SK-N-SH (cell line): ENCODE measurements at regions not wholly inside any gene's neighbourhood (a gene's known extent, or its start where the extent isn't known, plus 50 kb on each side); places are given as distances from the start of the nearest gene placed in this dataset.

ENCODE experiments used
- CTCF ChIA-PET: fragments of 300-600, 350-600 bp; formaldehyde crosslinking; extraction: SDS; loops from one replicate; lab custom pipeline; 2021; lab: Yijun Ruan, JAX
- POLR2A ChIA-PET: fragments of 350-600 bp; sonication (Branson Sonifier 250); formaldehyde crosslinking; extraction: SDS; loops from one replicate; lab custom pipeline; 2020; ENCODE audit warnings: antibody characterized with exemption, inconsistent platforms; lab: Yijun Ruan, JAX
- DNase-seq: peaks from one replicate; pipeline ENCODE4 v3.0.0; 2012
- H2AFZ ChIP-seq: fragments of 200-600 bp; sonication (generic); 2 replicates; pipeline ENCODE4 v1.8.1; 2016; ENCODE audit warnings: antibody characterized with exemption, mild to moderate bottlenecking, low read depth
- H3F3A ChIP-seq: fragments of 200-600 bp; sonication (generic); replicated peaks from 2 replicates; pipeline ENCODE3; 2016; ENCODE audit warnings: antibody characterized with exemption, mild to moderate bottlenecking; ENCODE audit not compliant: insufficient read depth
- H3K27ac ChIP-seq, 2 experiments: fragments of 200-500 bp in 1 of 2; fragments of 200-600 bp in 1 of 2; sonication (Bioruptor generic) in 1 of 2; sonication (generic), shearing (Covaris generic) in 1 of 2; 2 replicates each; pipeline versions ENCODE4 v1.5.1 to v1.6.1; 2014 to 2016; ENCODE audit warnings: low read depth in 2 of 2, inconsistent platforms in 1 of 2, low read length in 1 of 2, mild to moderate bottlenecking in 1 of 2, mixed read lengths in 1 of 2
- H3K27me3 ChIP-seq: fragments of 200-600 bp; sonication (generic), shearing (Covaris generic); 2 replicates; pipeline ENCODE4 v1.6.1; 2016; ENCODE audit warnings: mixed run types; ENCODE audit not compliant: insufficient read depth
- H3K36me3 ChIP-seq, 2 experiments: fragments of 200-500 bp in 1 of 2; fragments of 200-600 bp in 1 of 2; sonication (Bioruptor generic) in 1 of 2; sonication (generic) in 1 of 2; replicated peaks in 1 of 2; 2 replicates each; pipeline versions ENCODE3 to v1.5.1; 2014 to 2016; ENCODE audit warnings: low read length in 1 of 2, mild to moderate bottlenecking in 1 of 2; ENCODE audit not compliant: insufficient read depth in 2 of 2, control insufficient read depth in 1 of 2
- H3K4me1 ChIP-seq, 2 experiments: fragments of 200-500 bp in 1 of 2; fragments of 200-600 bp in 1 of 2; sonication (Bioruptor generic) in 1 of 2; sonication (generic), shearing (Covaris generic) in 1 of 2; 2 replicates each; pipeline versions ENCODE4 v1.5.1 to v1.6.1; 2014 to 2016; ENCODE audit warnings: low read depth in 1 of 2, low read length in 1 of 2, mixed run types in 1 of 2; ENCODE audit not compliant: insufficient read depth in 2 of 2, control insufficient read depth in 1 of 2
- H3K4me2 ChIP-seq: fragments of 200-600 bp; sonication (generic), shearing (Covaris generic); 2 replicates; pipeline ENCODE4 v1.6.1; 2017; ENCODE audit warnings: mixed run types
- H3K4me3 ChIP-seq, 2 experiments: fragments of 200-500 bp in 1 of 2; fragments of 200-600 bp in 1 of 2; sonication (Bioruptor generic) in 1 of 2; sonication (generic), shearing (Covaris generic) in 1 of 2; 2 replicates each; pipeline versions ENCODE4 v1.5.1 to v1.8.1; 2014 to 2016; ENCODE audit warnings: low read depth in 2 of 2, inconsistent platforms in 1 of 2, low read length in 1 of 2, mild to moderate bottlenecking in 1 of 2, mixed read lengths in 1 of 2, moderate library complexity in 1 of 2
- H3K79me2 ChIP-seq: fragments of 200-600 bp; sonication (generic); 2 replicates; pipeline ENCODE4 v1.8.1; 2017; ENCODE audit warnings: mild to moderate bottlenecking; ENCODE audit not compliant: insufficient read depth
- H3K9ac ChIP-seq: fragments of 200-600 bp; sonication (generic); 2 replicates; pipeline ENCODE4 v1.6.1; 2017; ENCODE audit warnings: mixed run types
- H3K9me2 ChIP-seq: fragments of 200-600 bp; sonication (generic); 2 replicates; pipeline ENCODE4 v1.6.1; 2017; ENCODE audit warnings: mixed run types
- H3K9me3 ChIP-seq: fragments of 200-600 bp; sonication (generic); 2 replicates; pipeline ENCODE4 v1.6.1; 2017; ENCODE audit warnings: mixed run types, mild to moderate bottlenecking, moderate library complexity
- H4K20me1 ChIP-seq: fragments of 200-600 bp; sonication (generic); 2 replicates; pipeline ENCODE4 v1.6.1; 2017; ENCODE audit warnings: mild to moderate bottlenecking, mixed run types; ENCODE audit not compliant: insufficient read depth
- CTCF ChIP-seq: fragments of 200-600 bp; sonication (generic); IDR thresholded peaks from 2 replicates; pipeline ENCODE4 v1.6.1; 2017; ENCODE audit warnings: antibody characterized with exemption, mild to moderate bottlenecking, moderate library complexity
- GATA2 ChIP-seq: sonication (generic); formaldehyde crosslinking; IDR thresholded peaks from 2 replicates; pipeline ENCODE4 v1.5.0; 2020; ENCODE audit warnings: mild to moderate bottlenecking, missing genetic modification reagents
- IRF3 ChIP-seq: fragments of 150-350 bp; IDR thresholded peaks from 2 replicates; pipeline ENCODE4 v1.6.1; 2016; ENCODE audit warnings: mild to moderate bottlenecking, low read depth, low read length
- JUND ChIP-seq: IDR thresholded peaks from 2 replicates; pipeline ENCODE4 v1.4.0; 2012
- MEF2A ChIP-seq: IDR thresholded peaks from 2 replicates; pipeline ENCODE4 v1.4.0; 2012; ENCODE audit warnings: low read depth, borderline replicate concordance
- NFIC ChIP-seq: IDR thresholded peaks from 2 replicates; pipeline ENCODE4 v1.4.0; 2012; ENCODE audit warnings: borderline replicate concordance
- RCOR1 ChIP-seq: fragments of 150-350 bp; IDR thresholded peaks from 2 replicates; pipeline ENCODE4 v1.6.1; 2017; ENCODE audit warnings: antibody characterized with exemption, low read length
- REST ChIP-seq: IDR thresholded peaks from 2 replicates; pipeline ENCODE4 v1.6.1; 2012; ENCODE audit warnings: mild to moderate bottlenecking, low read depth, low read length, moderate library complexity
- SMC3 ChIP-seq: IDR thresholded peaks from 2 replicates; pipeline ENCODE4 v1.6.1; 2012; ENCODE audit warnings: low read depth, low read length, improper control_type of control experiment
- TCF12 ChIP-seq: IDR thresholded peaks from 2 replicates; pipeline ENCODE4 v1.4.0; 2012
- YY1 ChIP-seq: IDR thresholded peaks from 2 replicates; pipeline ENCODE4 v1.4.0; 2012; ENCODE audit warnings: low read depth, mild to moderate bottlenecking
- WGBS: methylation state at CpG from one replicate; pipeline ENCODE4 v1.1.6; 2017; ENCODE audit warnings: low lambda C conversion rate; 5-methylcytosine and 5-hydroxymethylcytosine counted together
- TF ChIP-seq, protein P1 (sequence below): fragments of 150-350 bp; IDR thresholded peaks from 2 replicates; pipeline ENCODE4 v1.6.1; 2017; ENCODE audit warnings: antibody characterized with exemption, low read length, low read depth, borderline replicate concordance
- TF ChIP-seq, protein P2 (sequence below): IDR thresholded peaks from 2 replicates; pipeline ENCODE4 v1.4.0; 2012; ENCODE audit warnings: low read depth, borderline replicate concordance

GRCh38 chr6:85865420-85866369 lies 223.0 kb upstream of the SYNCRIP start (continued):
- TF ChIP-seq, protein P1, sequence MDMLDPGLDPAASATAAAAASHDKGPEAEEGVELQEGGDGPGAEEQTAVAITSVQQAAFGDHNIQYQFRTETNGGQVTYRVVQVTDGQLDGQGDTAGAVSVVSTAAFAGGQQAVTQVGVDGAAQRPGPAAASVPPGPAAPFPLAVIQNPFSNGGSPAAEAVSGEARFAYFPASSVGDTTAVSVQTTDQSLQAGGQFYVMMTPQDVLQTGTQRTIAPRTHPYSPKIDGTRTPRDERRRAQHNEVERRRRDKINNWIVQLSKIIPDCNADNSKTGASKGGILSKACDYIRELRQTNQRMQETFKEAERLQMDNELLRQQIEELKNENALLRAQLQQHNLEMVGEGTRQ: no peak
- TF ChIP-seq MEF2A (no peak), GATA2 (CRISPR knock-in tag) (no peak), TCF12 (no peak)

- peak overlapping the region; percentile 32 for H3K4me2 ChIP-seq
- no peaks in the 10 kb centered on the region for H3K9me2 ChIP-seq
- no peak for DNase-seq
- no peak overlapping the region for H3K27ac ChIP-seq
- H2AFZ ChIP-seq: no peak overlapping the region
- no peak overlapping the region for H3K9ac ChIP-seq
- H3K9me3 ChIP-seq: no peaks in the 10 kb centered on the region
- H3K36me3 ChIP-seq: no peaks in the 10 kb centered on the region
- no peaks in the 10 kb centered on the region for H3F3A ChIP-seq
- H3K79me2 ChIP-seq: no peaks in the 10 kb centered on the region
- H4K20me1 ChIP-seq: no peaks in the 10 kb centered on the region
- no peak for TF ChIP-seq TCF12
- no peak for TF ChIP-seq CTCF
- no peak for TF ChIP-seq IRF3
- no peak for TF ChIP-seq SMC3
- TF ChIP-seq JUND: no peak
- TF ChIP-seq RCOR1: no peak
- TF ChIP-seq, protein P2, sequence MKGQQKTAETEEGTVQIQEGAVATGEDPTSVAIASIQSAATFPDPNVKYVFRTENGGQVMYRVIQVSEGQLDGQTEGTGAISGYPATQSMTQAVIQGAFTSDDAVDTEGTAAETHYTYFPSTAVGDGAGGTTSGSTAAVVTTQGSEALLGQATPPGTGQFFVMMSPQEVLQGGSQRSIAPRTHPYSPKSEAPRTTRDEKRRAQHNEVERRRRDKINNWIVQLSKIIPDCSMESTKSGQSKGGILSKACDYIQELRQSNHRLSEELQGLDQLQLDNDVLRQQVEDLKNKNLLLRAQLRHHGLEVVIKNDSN: no peak
- TF ChIP-seq REST: no peak
- no peak for TF ChIP-seq NFIC
- no peak for TF ChIP-seq YY1
- H3K4me1 ChIP-seq: peaks cover 0 to 2% of the 10 kb centered on the region in 2 experiments; a peak in 1 of 4 replicates
- no peaks in the 10 kb centered on the region for H3K27me3 ChIP-seq
- POLR2A ChIA-PET: no interaction called here
- H3K4me3 ChIP-seq: peak overlapping the region in 1 of 2 experiments; percentile 28; a peak in 1 of 4 replicates
- CTCF ChIA-PET: interaction anchor here (1.5 kb wide), 1 partner anchor 58 kb away, joined by 3 read pairs; no protein-coding TSS in a partner anchor
- 9% methylated on average over 7 of the region's 7 CpGs for WGBS
Observed at GRCh38 chr6:85864453-85865401, 222.0 kb upstream of the SYNCRIP start.
